Ovary (tissue), 3 donors: ENCODE measurements at regions not wholly inside any gene's neighbourhood (a gene's known extent, or its start where the extent isn't known, plus 50 kb on each side); places are given as distances from the start of the nearest gene placed in this dataset.

Experiments used
- EP300 ChIP-seq: sonication (generic); formaldehyde crosslinking; IDR thresholded peaks from one replicate; pipeline ENCODE4 v1.6.1; 2017; ENCODE audit warnings: antibody characterized with exemption
- POLR2A ChIP-seq: fragments of 450-650 bp; IDR thresholded peaks from one replicate; pipeline ENCODE4 v1.6.1; 2017; ENCODE audit warnings: antibody characterized with exemption, mild to moderate bottlenecking, moderate library complexity
- TF ChIP-seq, protein P1 (sequence below), 3 donors: fragments of 450-650 bp in 2 of 3; fragments of 200-600 bp in 1 of 3; IDR thresholded peaks; one replicate each; pipeline versions ENCODE4 v1.5.1 to v1.8.0; 2016 to 2022; ENCODE audit warnings: antibody characterized with exemption in 3 of 3, mild to moderate bottlenecking in 1 of 3
- donor health status: DM: no; HTN: no; CAD: no.

- TF ChIP-seq POLR2A: no peak
- TF ChIP-seq, protein P1, sequence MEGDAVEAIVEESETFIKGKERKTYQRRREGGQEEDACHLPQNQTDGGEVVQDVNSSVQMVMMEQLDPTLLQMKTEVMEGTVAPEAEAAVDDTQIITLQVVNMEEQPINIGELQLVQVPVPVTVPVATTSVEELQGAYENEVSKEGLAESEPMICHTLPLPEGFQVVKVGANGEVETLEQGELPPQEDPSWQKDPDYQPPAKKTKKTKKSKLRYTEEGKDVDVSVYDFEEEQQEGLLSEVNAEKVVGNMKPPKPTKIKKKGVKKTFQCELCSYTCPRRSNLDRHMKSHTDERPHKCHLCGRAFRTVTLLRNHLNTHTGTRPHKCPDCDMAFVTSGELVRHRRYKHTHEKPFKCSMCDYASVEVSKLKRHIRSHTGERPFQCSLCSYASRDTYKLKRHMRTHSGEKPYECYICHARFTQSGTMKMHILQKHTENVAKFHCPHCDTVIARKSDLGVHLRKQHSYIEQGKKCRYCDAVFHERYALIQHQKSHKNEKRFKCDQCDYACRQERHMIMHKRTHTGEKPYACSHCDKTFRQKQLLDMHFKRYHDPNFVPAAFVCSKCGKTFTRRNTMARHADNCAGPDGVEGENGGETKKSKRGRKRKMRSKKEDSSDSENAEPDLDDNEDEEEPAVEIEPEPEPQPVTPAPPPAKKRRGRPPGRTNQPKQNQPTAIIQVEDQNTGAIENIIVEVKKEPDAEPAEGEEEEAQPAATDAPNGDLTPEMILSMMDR (IDR thresholded peaks at IDR 0.05): no peak
- no peak for TF ChIP-seq EP300
Observed at GRCh38 chr2:217743407-217743806, 259.4 kb downstream of the TNS1 start.
